Stimulated activated CD8-positive, alpha-beta memory T cell treated with anti-CD3 and anti-CD28 coated beads, Interleukin-4, amount 100 ng/mL, for 4 hours (primary cell): ENCODE measurements at regions not wholly inside any gene's neighbourhood (a gene's known extent, or its start where the extent isn't known, plus 50 kb on each side); places are given as distances from the start of the nearest gene placed in this dataset.
"Not testable (repeated sequence)": the region's sequence is repeated elsewhere in the genome, so short reads cannot be mapped to it uniquely, and the experiment has no call there.

Source experiments
- DNase-seq, 2 donors: peaks; one replicate each; pipeline ENCODE4 v3.0.0-alpha.2; 2020; ENCODE audit warnings: low read depth in 2 of 2, low spot score in 1 of 2

GRCh38 chr2:16076911-16077310 is 136.6 kb downstream of the MYCN start:
- no peak for DNase-seq

GRCh38 chr2:16075045-16076012 is 135.0 kb downstream of the MYCN start:
- no peak for DNase-seq

GRCh38 chr2:16073921-16074425 is 133.6 kb downstream of the MYCN start:
- no peak for DNase-seq

- no peak for DNase-seq
Observed at GRCh38 chr2:16073471-16073870, 133.1 kb downstream of the MYCN start.

- DNase-seq, result no peak
Observed at GRCh38 chr2:16072638-16073290, 132.4 kb downstream of the MYCN start.

GRCh38 chr2:16071865-16072637 is 131.7 kb downstream of the MYCN start:
- no peak for DNase-seq

- no peak for DNase-seq
Observed at GRCh38 chr2:16071039-16071864, 130.9 kb downstream of the MYCN start.

- no peak for DNase-seq
Observed at GRCh38 chr2:16070648-16070971, 130.3 kb downstream of the MYCN start.

- no peak for DNase-seq
Observed at GRCh38 chr2:16069933-16070647, 129.7 kb downstream of the MYCN start.

GRCh38 chr2:16069663-16069932 is 129.2 kb downstream of the MYCN start:
- no peak for DNase-seq

GRCh38 chr2:16068552-16068940 is 128.2 kb downstream of the MYCN start:
- DNase-seq, result no peak

- no peak for DNase-seq
Observed at GRCh38 chr2:16067866-16068551, 127.7 kb downstream of the MYCN start.

- no peak for DNase-seq
Observed at GRCh38 chr2:16067444-16067843, 127.1 kb downstream of the MYCN start.

- DNase-seq, result no peak
Observed at GRCh38 chr2:16067037-16067406, 126.7 kb downstream of the MYCN start.

- DNase-seq, result no peak
Observed at GRCh38 chr2:16066261-16067036, 126.1 kb downstream of the MYCN start.

GRCh38 chr2:16065272-16066069 is 125.1 kb downstream of the MYCN start:
- not testable (repeated sequence) for DNase-seq

- no peak for DNase-seq
Observed at GRCh38 chr2:16064745-16065144, 124.4 kb downstream of the MYCN start.

- DNase-seq, result no peak
Observed at GRCh38 chr2:16063955-16064633, 123.7 kb downstream of the MYCN start.
